Panc1 (cell line): ENCODE measurements at regions not wholly inside any gene's neighbourhood (a gene's known extent, or its start where the extent isn't known, plus 50 kb on each side); places are given as distances from the start of the nearest gene placed in this dataset.
A peak's percentile ranks its signal among the peaks of the same experiment; 100 is the strongest.
"Not testable (repeated sequence)": the region's sequence is repeated elsewhere in the genome, so short reads cannot be mapped to it uniquely, and the experiment has no call there.

Experiments used
- ATAC-seq: fragments of 200-7000 bp; cut with Tn5 transposase; 2 replicates; pipeline ENCODE4 v1.9.1; 2020; ENCODE audit warnings: mild to moderate bottlenecking, moderate library complexity
- BruUV-seq: library from RNA; stranded (reverse); fragments of 400-500 nt; replicated peaks from 2 replicates; lab custom pipeline; 2021; lab: Mats Ljungman, UMichigan
- CTCF ChIA-PET: fragments of 300-600 bp; sonication (Branson Sonifier 250); formaldehyde crosslinking; loops from one replicate; lab custom pipeline; 2022; ENCODE audit warnings: antibody characterized with exemption; lab: Charles Lee
- POLR2A ChIA-PET: fragments of 300-600 bp; sonication (Branson Sonifier 250); formaldehyde crosslinking; loops from one replicate; lab custom pipeline; 2022; ENCODE audit warnings: antibody characterized with exemption; lab: Charles Lee
- DNase-seq: peaks from one replicate; pipeline ENCODE4 v3.0.0-alpha.2; 2010; ENCODE audit warnings: low read depth, low spot score
- H3K27ac ChIP-seq: 2 replicates; pipeline ENCODE4 v1.5.1; 2011; ENCODE audit warnings: mild to moderate bottlenecking, low read length, inconsistent platforms
- H3K27me3 ChIP-seq: fragments of 200-500 bp; sonication (Bioruptor generic); 2 replicates; pipeline ENCODE4 v1.6.0; 2014; ENCODE audit warnings: low read length, inconsistent platforms; ENCODE audit not compliant: control insufficient read depth, insufficient read depth
- H3K36me3 ChIP-seq: fragments of 200-500 bp; sonication (Bioruptor generic); 2 replicates; pipeline ENCODE4 v1.5.1; 2014; ENCODE audit warnings: inconsistent platforms, mild to moderate bottlenecking, low read length, moderate library complexity; ENCODE audit not compliant: control insufficient read depth, insufficient read depth
- H3K4me1 ChIP-seq: 2 replicates; pipeline ENCODE4 v1.5.1; 2011; ENCODE audit warnings: inconsistent platforms, mild to moderate bottlenecking, low read length, moderate library complexity; ENCODE audit not compliant: control insufficient read depth, insufficient read depth
- H3K4me3 ChIP-seq, 2 experiments: 2 replicates each; pipeline ENCODE4 v1.5.1; 2011 to 2012; ENCODE audit warnings: low read depth in 2 of 2, low read length in 2 of 2, mild to moderate bottlenecking in 2 of 2, inconsistent platforms in 1 of 2, moderate library complexity in 1 of 2
- H3K9me3 ChIP-seq: fragments of 200-500 bp; sonication (Bioruptor generic); 2 replicates; pipeline ENCODE4 v1.5.1; 2014; ENCODE audit warnings: low read depth, mild to moderate bottlenecking, inconsistent platforms, low read length, moderate library complexity; ENCODE audit not compliant: control insufficient read depth, insufficient read depth
- CTCF ChIP-seq: fragments of 450-650 bp; IDR thresholded peaks from 2 replicates; pipeline ENCODE4 v1.5.1; 2017; ENCODE audit warnings: mild to moderate bottlenecking
- POLR2AphosphoS5 ChIP-seq: IDR thresholded peaks from 2 replicates; pipeline ENCODE4 v1.6.1; 2012; ENCODE audit warnings: mild to moderate bottlenecking, low read depth, low read length, moderate library complexity
- REST ChIP-seq, 2 experiments: IDR thresholded peaks; 2 replicates each; pipeline ENCODE4 v1.6.1; 2011 to 2012; ENCODE audit warnings: low read depth in 2 of 2, control low read depth in 1 of 2, low read length in 1 of 2, mild to moderate bottlenecking in 1 of 2, moderate library complexity in 1 of 2; ENCODE audit not compliant: insufficient read depth in 1 of 2
- SIN3A ChIP-seq: IDR thresholded peaks from 2 replicates; pipeline ENCODE4 v1.6.1; 2012; ENCODE audit warnings: low read depth, mild to moderate bottlenecking, low read length, moderate library complexity, borderline replicate concordance; ENCODE audit not compliant: insufficient read depth
- TCF7L2 ChIP-seq: IDR thresholded peaks from 2 replicates; pipeline ENCODE4 v1.6.1; 2011; ENCODE audit warnings: mild to moderate bottlenecking, low read depth, low read length, inconsistent platforms
- in situ Hi-C: cut with HindIII; loops from 2 replicates; pipeline ENCODE4 v1.10.0; 2016; ENCODE audit warnings: low sequenced_read_pairs, low pct_unique_long_range_greater_than_20kb
- intact Hi-C: fragments of 100-400 bp; cut with micrococcal nuclease; formaldehyde crosslinking; loops from one replicate; pipeline ENCODE4 v1.10.0; 2022; ENCODE audit not compliant: unreplicated experiment

- DNase-seq (no peak), ATAC-seq (no peak)
- Histone ChIP-seq H3K4me3 (no peak overlapping the region), H3K27me3 (no peaks in the 10 kb centered on the region), H3K36me3 (no peaks in the 10 kb centered on the region), H3K4me1 (peaks cover 38% of the 10 kb centered on the region), H3K27ac (peak overlapping the region; percentile 93), H3K9me3 (no peaks in the 10 kb centered on the region)
- in situ Hi-C loops = no loop called here
- ChIA-PET CTCF (no interaction called here), POLR2A (interaction anchor here (0.6 kb wide), 1 partner anchor 16 kb away, joined by 5 read pairs; no protein-coding TSS in a partner anchor)
- intact Hi-C loops = no loop called here
- no TSS peak for BruUV-seq
- TF ChIP-seq CTCF = no peak
- TF ChIP-seq REST (IDR thresholded peaks at IDR 0.05; ENCODE audit: insufficient read depth in 1 of 2, low read depth in 2 of 2, low read length in 1 of 2) = no peak
- TF ChIP-seq TCF7L2 = no peak
- no peak for TF ChIP-seq POLR2AphosphoS5
- no peak for TF ChIP-seq SIN3A
Observed at GRCh38 chr20:53809217-53809616, 215.6 kb upstream of the ZNF217 start.

DNA sequence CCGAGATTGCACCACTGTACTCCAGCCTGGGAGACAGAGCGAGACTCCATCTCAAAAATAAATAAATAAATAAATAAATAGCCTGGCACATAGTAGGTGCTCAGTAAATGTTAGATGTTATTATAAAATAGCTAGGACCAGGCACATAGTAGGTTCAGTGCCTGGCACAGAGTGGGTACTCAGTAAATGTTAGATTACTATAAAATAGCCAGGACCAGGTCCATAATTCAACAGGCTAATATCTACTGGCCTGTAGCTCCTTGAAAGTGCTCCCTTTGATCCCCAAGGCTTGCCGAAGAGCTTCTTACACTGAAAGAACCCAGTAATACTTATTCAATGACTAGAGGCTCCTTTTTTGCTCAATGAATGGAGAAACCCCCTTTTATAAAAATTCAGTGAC, 215.1 kb upstream of the ZNF217 start:
- TF ChIP-seq POLR2AphosphoS5 (no peak), TCF7L2 (0 out of 2 replicates have a peak, but pooled peaks have one; percentile 21), SIN3A (no peak), CTCF (no peak), REST (IDR thresholded peaks at IDR 0.05; ENCODE audit: insufficient read depth in 1 of 2, low read depth in 2 of 2, low read length in 1 of 2) (no peak)
- no peak for DNase-seq
- BruUV-seq = no TSS peak
- CTCF ChIA-PET = interaction anchor here (0.5 kb wide), 1 partner anchor 312 kb away, joined by 3 read pairs; no protein-coding TSS in a partner anchor
- in situ Hi-C loops (no loop called here), intact Hi-C loops (no loop called here)
- no peaks in the 10 kb centered on the region for H3K36me3 ChIP-seq
- H3K4me3 ChIP-seq = no peak overlapping the region
- peak overlapping the region; percentile 93 for H3K27ac ChIP-seq
- no peaks in the 10 kb centered on the region for H3K9me3 ChIP-seq
- peaks cover 38% of the 10 kb centered on the region for H3K4me1 ChIP-seq
- no peaks in the 10 kb centered on the region for H3K27me3 ChIP-seq
- POLR2A ChIA-PET = no interaction called here
- ATAC-seq = no peak

DNA sequence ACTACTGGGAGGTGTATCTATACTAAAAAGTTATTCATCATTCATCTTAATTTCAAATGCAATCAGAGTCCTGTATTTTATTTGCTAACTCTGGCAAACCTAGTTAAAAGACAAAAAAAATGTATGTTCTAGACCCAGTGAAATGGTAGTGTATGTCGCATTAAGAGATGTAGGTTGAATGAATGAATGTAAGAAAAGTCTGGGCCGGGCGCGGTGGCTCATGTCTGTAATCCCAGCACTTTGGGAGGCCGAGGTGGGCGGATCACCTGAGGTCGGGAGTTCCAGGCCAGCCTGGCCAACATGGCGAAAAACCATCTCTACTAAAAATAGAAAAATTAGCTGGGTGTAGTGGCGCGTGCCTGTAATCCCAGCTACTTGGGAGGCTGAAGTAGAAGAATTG, 214.7 kb upstream of the ZNF217 start:
- POLR2A ChIA-PET, H3K27me3 ChIP-seq, H3K4me3 ChIP-seq, H3K9me3 ChIP-seq, ATAC-seq, in situ Hi-C loops, intact Hi-C loops, DNase-seq, BruUV-seq, H3K36me3 ChIP-seq: not testable (repeated sequence)
- peak overlapping the region; percentile 93 for H3K27ac ChIP-seq
- peaks cover 38% of the 10 kb centered on the region for H3K4me1 ChIP-seq
- CTCF ChIA-PET = interaction anchor here (0.5 kb wide), 1 partner anchor 312 kb away, joined by 3 read pairs; no protein-coding TSS in a partner anchor
